ENCODE measurements at regions not wholly inside any gene's neighbourhood (a gene's known extent, or its start where the extent isn't known, plus 50 kb on each side); places are given as distances from the start of the nearest gene placed in this dataset.

- TF ChIP-seq MXI1 (IDR thresholded peaks at IDR 0.05; ENCODE audit: borderline replicate concordance, low read depth, low read length) = no peak
These were observed 340.8 kb downstream of the KLF5 start (continued) for GRCh38 chr13:73399347-73400216.

GRCh38 chr13:73397496-73398305, 338.9 kb downstream of the KLF5 start:
- no peak overlapping the region for H3K27ac ChIP-seq (ENCODE audit: insufficient read depth, low read length)
- in situ Hi-C loops (cut with MboI; ENCODE audit: low sequenced_read_pairs) = no loop called here
- WGBS, 2 experiments (ENCODE audit: extremely low coverage in 2 of 2, insufficient read length in 1 of 2) = no CpG with 5 or more reads among the region's 8 CpGs

More at GRCh38 chr13:73397496-73398305, 338.9 kb downstream of the KLF5 start:
- Histone ChIP-seq H4K91ac (ENCODE audit: insufficient read depth, low read depth, low read length) (no peak overlapping the region), H3K4me2 (ENCODE audit: low read depth, low read length) (no peak overlapping the region), H4K5ac (ENCODE audit: low read depth, low read length) (no peak overlapping the region), H3K56ac (ENCODE audit: extremely low read depth, insufficient read depth, low read length) (no peak overlapping the region), H2AK9ac (replicated peaks; ENCODE audit: low read depth, low read length, poor library complexity) (no peak overlapping the region), H2BK15ac (ENCODE audit: low read depth, low read length) (no peak overlapping the region), H3K9me3 (ENCODE audit: control insufficient read depth, insufficient read depth, low read length) (no peaks in the 10 kb centered on the region), H2BK20ac (ENCODE audit: low read depth, low read length) (no peak overlapping the region), H3K18ac (ENCODE audit: low read depth, low read length) (no peak overlapping the region), H4K8ac (ENCODE audit: low read depth in 2 of 2, low read length in 2 of 2) (no peak overlapping the region), H3K36me3 (ENCODE audit: control insufficient read depth, insufficient read depth, low read length) (no peaks in the 10 kb centered on the region), H3K4ac (ENCODE audit: low read depth, low read length) (no peak overlapping the region), H3K4me1 (ENCODE audit: control insufficient read depth, insufficient read depth, low read length) (no peaks in the 10 kb centered on the region), H2AK5ac (ENCODE audit: low read depth, low read length) (no peak overlapping the region), H3K9me1 (ENCODE audit: insufficient read depth, low read length) (no peaks in the 10 kb centered on the region), H2BK120ac (ENCODE audit: low read depth, low read length) (no peak overlapping the region), H3K79me1 (ENCODE audit: low read depth in 1 of 2, low read length in 2 of 2) (no peaks in the 10 kb centered on the region), H2AFZ (replicated peaks; ENCODE audit: low read length, poor library complexity) (no peak overlapping the region), H3K4me3 (ENCODE audit: insufficient read depth, low read depth, low read length) (no peak overlapping the region), H2BK5ac (ENCODE audit: low read depth, low read length, poor library complexity, severe bottlenecking) (no peak overlapping the region), H4K20me1 (ENCODE audit: insufficient read depth, low read length) (no peaks in the 10 kb centered on the region), H3K23ac (ENCODE audit: low read depth, low read length) (no peak overlapping the region), H3K14ac (replicated peaks; ENCODE audit: low read depth, low read length) (no peak overlapping the region), H3K27me3 (ENCODE audit: control insufficient read depth, insufficient read depth, low read length) (peaks cover 11% of the 10 kb centered on the region), H3K9ac (ENCODE audit: low read depth, low read length) (no peak overlapping the region)
- DNase-seq (no peak), ATAC-seq (ENCODE audit: low read depth) (no peak)
- dilution Hi-C loops (cut with HindIII; ENCODE audit: low sequenced_read_pairs, unreplicated experiment) (no loop called here), intact Hi-C loops (cut with micrococcal nuclease) (no loop called here)
- BruUV-seq (replicated peaks) = no TSS peak
- ChIA-PET CTCF (interaction anchor here (0.6 kb wide), 1 partner anchor 9 kb away, joined by 3 read pairs; no protein-coding TSS in a partner anchor), POLR2A (ENCODE audit: unreplicated experiment) (no interaction called here)
- TF ChIP-seq CEBPB (IDR thresholded peaks at IDR 0.05; ENCODE audit: low read depth, low read length) = no peak
- TF ChIP-seq BHLHE40 (IDR thresholded peaks at IDR 0.05; ENCODE audit: low read depth, low read length) = no peak
- no peak for TF ChIP-seq ELK1 (IDR thresholded peaks at IDR 0.05; ENCODE audit: borderline replicate concordance, low read depth, low read length)
- no peak for TF ChIP-seq USF2 (IDR thresholded peaks at IDR 0.05; ENCODE audit: low read depth, low read length)
- TF ChIP-seq NFE2L2 (IDR thresholded peaks at IDR 0.05; ENCODE audit: low read depth, low read length) = no peak
- no peak for TF ChIP-seq CHD1 (IDR thresholded peaks at IDR 0.05; ENCODE audit: low read depth, low read length)
- no peak for TF ChIP-seq MXI1 (IDR thresholded peaks at IDR 0.05; ENCODE audit: borderline replicate concordance, low read depth, low read length)
- TF ChIP-seq POLR2A (IDR thresholded peaks at IDR 0.05; ENCODE audit: low read depth, low read length) = no peak
- no peak for TF ChIP-seq FOS (IDR thresholded peaks at IDR 0.05; ENCODE audit: low read depth, low read length)
- no peak for TF ChIP-seq SMC3 (IDR thresholded peaks at IDR 0.05; ENCODE audit: low read depth, low read length)
- no peak for TF ChIP-seq RCOR1 (IDR thresholded peaks at IDR 0.05; ENCODE audit: insufficient replicate concordance, low read length)
- TF ChIP-seq RAD21 (IDR thresholded peaks at IDR 0.05; ENCODE audit: low read length) = no peak
- TF ChIP-seq MAZ (IDR thresholded peaks at IDR 0.05; ENCODE audit: borderline replicate concordance, low read depth, low read length) = no peak
